ENCODE measurements at regions not wholly inside any gene's neighbourhood (a gene's known extent, or its start where the extent isn't known, plus 50 kb on each side); places are given as distances from the start of the nearest gene placed in this dataset.

DNA sequence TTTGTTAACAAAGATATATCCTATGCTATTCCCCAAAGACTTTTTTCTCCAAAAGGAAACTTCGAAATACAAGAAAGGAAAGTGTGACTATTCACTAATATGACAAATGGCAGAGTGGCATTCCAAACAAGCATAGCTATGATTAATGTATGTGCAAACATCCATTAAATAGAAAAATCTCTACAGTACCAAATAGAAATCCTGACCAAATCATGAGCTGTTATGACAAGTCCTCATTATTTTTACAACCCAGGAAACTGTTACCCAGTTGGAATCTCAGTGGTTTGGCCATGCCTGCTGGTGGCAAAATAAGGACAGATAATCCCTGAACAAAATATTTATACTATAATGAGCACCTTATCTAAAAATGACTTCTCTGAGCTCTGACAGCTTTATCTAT, 202.1 kb downstream of the SEC23A start:
- peak in 2 of 3 experiments; percentile 40 to 82 for DNase-seq

- DNase-seq: no peak
These were observed 215.3 kb downstream of the SEC23A start for GRCh38 chr14:38887696-38888095.

DNA sequence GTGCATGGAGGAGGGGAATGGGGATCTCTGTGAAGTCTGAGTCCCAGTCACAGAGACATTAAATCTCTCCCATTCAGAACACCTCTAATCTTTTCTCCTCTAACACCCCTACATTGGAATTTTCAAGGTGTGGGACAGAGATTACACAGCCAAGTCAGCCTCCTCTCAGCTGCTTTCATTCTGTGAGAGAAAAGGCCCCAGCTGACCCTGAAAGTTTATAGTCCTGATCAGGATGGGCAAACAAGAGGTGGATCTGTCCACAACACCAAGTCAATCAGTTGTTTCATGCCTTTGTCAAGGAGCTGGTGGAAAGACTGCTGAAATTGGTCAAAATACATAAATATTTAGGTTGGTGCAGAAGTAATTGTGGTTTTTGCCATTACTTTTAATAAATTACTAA, 218.9 kb downstream of the SEC23A start:
- DNase-seq: no peak

GRCh38 chr14:38883127-38883526, 219.9 kb downstream of the SEC23A start:
- no peak for DNase-seq

- DNase-seq: no peak
These were observed 220.5 kb downstream of the SEC23A start for GRCh38 chr14:38882533-38882932.

- no peak for DNase-seq
These were observed 222.2 kb downstream of the SEC23A start for GRCh38 chr14:38880643-38881524.

DNA sequence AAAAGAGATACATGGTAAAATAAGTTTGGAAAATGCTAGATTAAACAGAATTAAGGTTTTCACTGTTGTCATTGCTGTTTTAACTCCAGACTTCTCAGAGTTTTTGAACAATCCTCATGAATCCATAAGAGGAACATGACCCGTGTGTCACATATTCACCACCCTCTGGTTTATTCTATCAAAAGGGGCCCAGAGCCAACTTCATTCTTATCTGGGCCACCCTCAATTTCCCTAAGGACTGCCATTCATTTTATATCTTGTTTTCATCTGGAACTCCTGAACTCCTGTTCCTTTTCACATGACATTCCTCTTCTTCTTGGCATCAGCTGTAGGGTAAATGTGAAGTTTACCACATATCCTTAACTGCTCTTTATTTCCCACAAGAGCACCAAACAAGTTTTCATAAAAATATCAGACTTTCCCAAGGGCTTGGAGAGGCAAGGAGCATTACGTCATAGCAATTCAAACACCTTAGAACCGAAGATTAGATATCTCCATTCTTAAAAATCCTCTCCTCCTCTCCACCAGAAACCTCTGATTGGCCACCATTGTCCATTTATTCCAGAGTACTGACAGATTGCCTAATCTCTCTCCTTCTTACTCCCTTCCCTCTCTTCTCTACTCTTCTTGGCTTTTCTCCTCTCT, 225.2 kb downstream of the SEC23A start:
- no peak for DNase-seq

DNA sequence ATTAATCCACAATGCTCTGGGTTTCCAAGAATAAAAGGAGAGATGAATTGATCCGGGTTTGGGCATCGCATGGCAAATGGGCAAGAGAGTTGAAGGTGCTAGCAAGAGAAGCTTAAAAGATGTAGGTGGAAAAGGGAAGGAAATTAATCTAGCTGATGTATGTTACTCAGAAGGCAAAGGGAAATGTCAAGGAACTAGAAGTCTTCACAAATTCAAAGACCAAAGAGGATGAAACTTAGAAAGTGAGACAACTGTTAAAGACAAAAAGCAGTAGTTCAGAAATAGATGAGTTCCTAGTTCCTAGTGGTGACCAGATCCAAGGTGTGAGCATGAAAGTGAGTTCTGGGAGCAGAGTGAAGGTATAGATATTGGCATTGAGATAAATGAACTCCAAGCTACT, 228.3 kb downstream of the SEC23A start:
- DNase-seq: no peak

GRCh38 chr14:38873941-38874612, 229.0 kb downstream of the SEC23A start:
- no peak for DNase-seq

DNA sequence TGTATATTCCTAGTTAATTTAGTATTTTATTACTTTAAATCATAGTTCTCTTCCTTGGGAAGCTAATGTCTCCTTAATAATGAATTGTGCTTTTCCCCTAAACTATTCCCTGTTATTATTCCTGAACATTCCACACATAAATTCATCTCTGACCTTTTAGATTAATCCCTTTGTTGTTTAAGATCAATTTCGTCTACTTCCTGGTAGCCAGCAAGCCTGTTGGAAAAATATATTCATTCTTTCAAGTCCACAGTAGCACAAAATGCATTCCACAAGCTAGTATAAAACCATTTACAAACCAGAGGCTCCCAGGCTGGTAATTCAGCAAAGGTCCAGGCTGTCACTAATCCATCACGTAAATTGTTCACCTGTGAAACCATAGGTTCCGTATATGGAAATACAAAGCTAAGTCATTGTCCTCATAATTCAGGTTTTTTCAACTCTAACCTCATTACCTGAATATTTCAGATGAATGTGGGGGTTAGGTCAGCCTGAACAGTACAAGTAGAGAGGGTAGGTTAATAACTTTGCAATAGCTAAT, 232.7 kb downstream of the SEC23A start:
- DNase-seq: no peak

DNA sequence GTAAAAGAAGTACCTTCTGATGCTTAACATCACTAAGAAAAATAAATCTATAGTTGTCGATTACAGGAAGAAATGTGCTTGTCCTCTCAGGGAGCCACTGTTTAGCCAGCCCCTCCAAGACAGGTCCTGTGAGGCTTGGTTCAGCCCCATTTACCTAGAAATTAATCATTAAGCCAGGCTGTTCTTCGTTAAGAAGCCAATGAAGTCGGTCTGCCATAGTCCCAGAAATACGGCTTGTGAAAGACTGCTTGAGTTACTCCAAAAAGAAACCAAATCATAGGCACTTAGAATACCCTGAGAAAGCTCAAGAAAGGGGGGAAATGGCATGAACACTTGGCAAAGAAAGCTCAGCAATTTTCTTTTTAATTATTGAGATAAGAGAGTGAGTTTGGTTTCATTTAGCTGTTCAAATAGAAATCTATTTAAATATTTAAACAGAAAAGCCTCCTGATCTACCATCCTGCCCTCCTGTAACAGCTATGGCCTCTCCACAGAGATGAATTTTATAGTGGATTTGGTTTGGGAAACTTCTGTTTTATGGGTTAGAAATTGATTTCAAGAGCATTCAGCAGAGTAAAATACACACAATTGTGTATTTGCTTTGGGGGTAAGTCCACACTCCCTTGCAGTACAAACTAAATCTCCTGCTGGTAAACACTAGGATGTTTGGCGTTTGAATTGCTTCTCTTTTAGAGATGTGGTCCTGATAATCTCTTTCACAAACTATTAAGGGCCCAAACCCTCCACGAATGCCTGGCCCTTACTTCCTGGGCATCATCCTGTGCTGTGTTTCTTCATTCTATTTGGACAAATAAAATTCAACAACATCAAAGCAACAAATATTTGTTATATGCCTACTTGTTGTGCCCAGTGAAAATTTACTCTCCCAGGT, 234.4 kb downstream of the SEC23A start:
- DNase-seq: peak in 2 of 3 experiments; percentile 9 to 54

DNA sequence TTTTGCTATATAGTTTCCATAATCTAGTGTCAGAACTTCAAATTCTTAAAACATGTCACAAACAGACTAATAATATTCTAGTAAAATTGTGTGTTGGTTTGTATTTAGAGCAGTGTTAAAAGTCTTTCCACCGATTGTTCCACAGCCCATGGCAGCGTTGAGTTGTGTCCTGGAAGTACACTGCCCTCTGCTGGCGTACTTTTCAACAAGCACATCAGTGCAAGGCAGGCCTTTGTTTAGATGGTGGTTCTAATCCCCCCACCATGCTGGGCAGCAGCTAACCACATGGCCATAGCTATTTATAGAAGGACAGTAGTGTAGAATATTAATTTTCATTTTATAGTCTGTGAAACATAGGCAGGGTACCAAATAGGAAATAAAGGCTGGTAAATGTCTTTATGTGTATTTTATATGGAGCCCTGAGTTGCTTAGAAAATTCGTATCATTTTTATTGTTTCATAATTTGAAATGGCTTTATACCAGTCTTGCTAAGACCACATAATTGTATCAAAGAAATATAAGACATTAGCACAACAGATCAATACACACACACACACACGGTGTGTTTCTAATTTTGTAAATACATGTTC, 235.4 kb downstream of the SEC23A start:
- peak; percentile 71 to 93 (median 83) for DNase-seq

- DNase-seq: peak; percentile 49 to 94 (median 69)
These were observed 236.6 kb downstream of the SEC23A start for GRCh38 chr14:38866461-38866860.

DNA sequence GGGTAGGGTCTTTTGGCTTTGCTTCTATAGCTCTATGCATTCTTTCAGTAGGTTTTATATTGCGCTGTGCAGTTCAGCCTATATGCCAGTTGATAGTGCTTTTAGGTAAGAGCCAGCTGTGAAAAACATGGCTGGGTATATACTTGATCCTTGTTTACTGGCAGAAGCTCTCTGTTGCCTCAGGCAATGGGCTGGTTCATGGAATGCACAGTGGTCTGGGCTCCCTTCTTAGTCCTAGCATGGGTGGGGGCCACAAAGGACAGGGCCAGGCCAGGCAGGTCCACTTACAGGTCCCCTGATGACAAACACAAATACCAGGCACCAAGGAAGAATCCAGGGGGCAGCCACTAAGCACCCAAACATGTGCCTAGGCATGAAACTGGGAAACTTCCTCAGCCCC, 240.7 kb downstream of the SEC23A start:
- DNase-seq: no peak

GRCh38 chr14:38860530-38860929, 242.5 kb downstream of the SEC23A start:
- DNase-seq: no peak

DNA sequence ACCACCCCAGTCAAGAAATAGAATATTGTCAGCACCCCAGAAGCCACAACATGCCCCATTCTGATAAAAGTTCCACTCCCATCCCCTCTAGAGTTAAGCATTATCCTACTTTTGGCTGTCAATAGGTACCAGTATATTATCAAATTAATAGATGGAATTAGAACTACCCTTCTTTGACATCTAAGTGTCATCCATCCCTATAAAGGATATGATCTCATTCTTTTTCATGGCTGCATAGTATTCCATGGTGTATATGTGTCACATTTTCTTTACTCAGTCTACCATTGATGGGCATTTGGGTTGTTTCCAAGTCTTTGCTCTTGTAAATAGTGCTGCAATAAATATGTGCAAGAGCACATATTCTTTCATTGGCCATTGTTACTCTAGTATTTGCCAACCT, 246.2 kb downstream of the SEC23A start:
- DNase-seq: no peak

- DNase-seq: no peak
These were observed 247.5 kb downstream of the SEC23A start for GRCh38 chr14:38855513-38855912.

DNA sequence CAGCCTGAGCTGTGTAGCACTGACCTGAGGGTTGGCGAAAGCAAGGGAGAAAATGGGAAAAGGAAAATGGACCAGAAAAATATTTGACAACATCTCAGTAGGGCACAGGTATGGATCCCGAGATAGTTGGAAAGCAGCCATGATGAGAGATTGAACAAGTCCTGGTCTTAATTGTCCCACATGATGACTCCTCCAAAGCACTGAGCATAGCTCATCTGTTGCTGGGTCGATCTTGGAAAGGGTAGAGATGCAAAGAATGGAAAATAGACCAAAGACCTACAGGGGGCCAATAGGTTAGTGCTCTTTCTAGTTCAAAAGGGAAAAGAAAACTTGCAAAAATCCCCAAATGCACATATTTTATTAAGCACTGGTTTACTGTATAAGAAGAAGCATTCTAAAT, 251.9 kb downstream of the SEC23A start:
- DNase-seq: no peak

DNA sequence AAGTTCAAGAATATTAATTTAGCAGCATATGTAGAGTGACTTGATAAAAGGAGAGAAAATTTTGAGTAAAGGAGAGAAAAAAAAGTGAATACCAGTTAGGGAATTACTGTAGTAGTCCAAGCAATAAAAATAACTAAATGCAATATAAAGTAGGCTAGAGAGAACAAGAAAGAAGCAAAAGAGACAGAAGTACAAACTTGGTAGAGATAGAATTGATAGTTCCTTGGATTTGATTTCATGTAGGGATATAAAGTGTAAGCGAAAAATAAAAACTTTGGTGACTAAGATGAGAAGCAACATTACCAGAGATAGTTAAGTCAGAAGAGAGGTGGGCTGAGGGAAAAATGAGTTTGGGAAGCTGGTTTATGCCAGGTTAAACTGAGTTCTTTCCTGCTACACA, 252.4 kb downstream of the SEC23A start:
- DNase-seq: no peak

DNA sequence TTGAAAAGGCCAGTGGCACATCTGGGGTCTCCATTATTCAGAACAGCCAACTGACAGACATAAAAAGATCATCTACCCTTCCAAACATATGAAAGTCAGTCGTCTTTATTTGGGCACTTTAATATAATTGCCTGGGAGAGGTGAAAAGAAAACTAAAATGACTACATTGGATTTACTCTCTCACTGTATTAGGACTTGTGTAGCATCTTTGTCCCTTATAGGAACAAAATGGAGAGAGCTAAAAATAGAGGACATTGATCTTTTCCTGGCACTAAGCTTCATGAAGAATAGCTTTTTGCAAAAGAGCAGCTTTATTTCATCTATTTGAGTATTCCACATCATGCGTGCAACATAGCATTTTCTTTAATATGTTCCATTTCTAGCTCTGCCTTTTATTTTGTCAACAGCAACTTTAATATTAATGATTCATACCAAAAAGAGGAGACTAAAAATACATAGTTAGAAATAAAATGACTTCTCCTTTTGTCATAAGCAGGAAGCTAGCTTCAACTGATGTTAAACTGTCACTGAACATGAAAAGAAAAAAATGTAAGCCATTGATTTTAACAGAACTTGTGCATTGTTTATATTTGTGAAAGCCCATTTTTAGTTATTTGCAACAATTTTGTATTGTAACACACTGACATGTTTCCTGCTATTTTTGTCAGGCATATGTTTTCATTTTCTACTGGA, 254.6 kb downstream of the SEC23A start:
- no peak for DNase-seq

- DNase-seq: no peak
These were observed 255.9 kb downstream of the SEC23A start for GRCh38 chr14:38847161-38847560.

Measured in NCI-H1417 (cell line).